GM23338 (cell line): ENCODE measurements at regions not wholly inside any gene's neighbourhood (a gene's known extent, or its start where the extent isn't known, plus 50 kb on each side); places are given as distances from the start of the nearest gene placed in this dataset.

ENCODE experiments used
- CREB1 ChIP-seq: fragments of 250-450 bp; sonication (Bioruptor Pico); IDR thresholded peaks from 2 replicates; pipeline ENCODE4 v1.5.0; 2020; ENCODE audit warnings: low read depth, mild to moderate bottlenecking, moderate library complexity
- CTCF ChIP-seq, 2 experiments: fragments of 200-600 bp in 1 of 2; sonication (generic) in 1 of 2; conservative IDR thresholded peaks; 2 replicates each; pipeline versions ENCODE4 v1.5.1 to v1.6.1; 2016 to 2017; ENCODE audit warnings: antibody characterized with exemption in 2 of 2, low read depth in 2 of 2, mild to moderate bottlenecking in 2 of 2, moderate library complexity in 1 of 2
- EZH2 ChIP-seq: fragments of 200-600 bp; sonication (generic); IDR thresholded peaks from one replicate; pipeline ENCODE4 v1.8.0; 2017; ENCODE audit warnings: antibody characterized with exemption, mild to moderate bottlenecking, low read depth; ENCODE audit not compliant: unreplicated experiment
- EZH2phosphoT487 ChIP-seq: fragments of 200-600 bp; sonication (generic); IDR thresholded peaks from one replicate; pipeline ENCODE4 v1.8.1; 2018; ENCODE audit warnings: antibody characterized with exemption; ENCODE audit not compliant: unreplicated experiment
- POLR2AphosphoS5 ChIP-seq: IDR thresholded peaks from 2 replicates; pipeline ENCODE4 v1.6.1; 2016; ENCODE audit warnings: antibody characterized with exemption, low read depth
- REST ChIP-seq: IDR thresholded peaks from one replicate; pipeline ENCODE4 v1.6.1; 2018; ENCODE audit warnings: antibody characterized with exemption; ENCODE audit not compliant: unreplicated experiment
- ZNF114 ChIP-seq: fragments of 250-450 bp; sonication (Bioruptor Pico); IDR thresholded peaks from 2 replicates; pipeline ENCODE4 v1.5.0; 2020; ENCODE audit warnings: mild to moderate bottlenecking, moderate library complexity

GRCh38 chr3:70507486-70507885 is 195.0 kb upstream of the MDFIC2 start:
- no peak for TF ChIP-seq CTCF (conservative IDR thresholded peaks at IDR 0.05; ENCODE audit: low read depth in 2 of 2)
- TF ChIP-seq ZNF114 (CRISPR knock-in tag): no peak
- TF ChIP-seq REST: no peak
- TF ChIP-seq POLR2AphosphoS5: no peak
- no peak for TF ChIP-seq EZH2phosphoT487
- no peak for TF ChIP-seq CREB1 (CRISPR knock-in tag)
- TF ChIP-seq EZH2: no peak
